GM21367 (cell line): ENCODE measurements at regions not wholly inside any gene's neighbourhood (a gene's known extent, or its start where the extent isn't known, plus 50 kb on each side); places are given as distances from the start of the nearest gene placed in this dataset.
"Not testable (repeated sequence)": the region's sequence is repeated elsewhere in the genome, so short reads cannot be mapped to it uniquely, and the experiment has no call there.

Experiments
- ATAC-seq: cut with Tn5 transposase; IDR thresholded peaks from one replicate; pipeline ENCODE4 v1.9.1; 2021; ENCODE audit not compliant: unreplicated experiment

DNA sequence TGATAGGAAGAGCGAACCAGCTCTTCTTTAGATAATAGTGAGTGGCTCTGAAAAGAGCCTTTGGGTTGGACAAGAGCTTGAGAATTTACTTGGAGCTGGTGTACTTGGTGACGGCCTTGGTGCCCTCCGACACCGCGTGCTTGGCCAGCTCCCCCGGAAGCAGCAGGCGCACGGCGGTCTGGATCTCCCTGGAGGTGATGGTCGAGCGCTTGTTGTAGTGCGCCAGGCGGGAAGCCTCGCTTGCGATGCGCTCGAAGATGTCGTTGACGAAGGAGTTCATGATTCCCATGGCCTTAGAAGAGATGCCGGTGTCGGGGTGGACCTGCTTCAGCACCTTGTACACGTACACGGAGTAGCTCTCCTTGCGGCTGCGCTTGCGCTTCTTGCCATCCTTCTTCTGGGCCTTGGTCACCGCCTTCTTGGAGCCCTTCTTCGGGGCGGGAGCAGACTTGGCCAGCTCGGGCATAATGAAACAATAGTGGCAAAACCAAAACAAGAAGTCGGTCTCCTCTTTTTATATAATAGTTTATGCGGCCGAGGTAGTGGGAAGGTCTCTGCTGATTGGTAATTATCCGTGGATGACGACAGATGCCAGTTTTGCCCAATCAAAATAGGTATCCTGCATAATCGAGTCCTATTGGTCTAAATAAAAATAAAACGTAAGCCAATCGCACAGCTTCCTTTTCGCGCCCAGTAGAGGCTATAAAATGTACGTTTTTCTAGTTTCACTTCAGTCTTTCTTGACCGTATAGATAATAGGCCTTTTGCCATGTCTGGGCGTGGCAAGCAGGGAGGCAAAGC is 104.6 kb downstream of the OR2B2 start:
- peak; percentile 45 for ATAC-seq

DNA sequence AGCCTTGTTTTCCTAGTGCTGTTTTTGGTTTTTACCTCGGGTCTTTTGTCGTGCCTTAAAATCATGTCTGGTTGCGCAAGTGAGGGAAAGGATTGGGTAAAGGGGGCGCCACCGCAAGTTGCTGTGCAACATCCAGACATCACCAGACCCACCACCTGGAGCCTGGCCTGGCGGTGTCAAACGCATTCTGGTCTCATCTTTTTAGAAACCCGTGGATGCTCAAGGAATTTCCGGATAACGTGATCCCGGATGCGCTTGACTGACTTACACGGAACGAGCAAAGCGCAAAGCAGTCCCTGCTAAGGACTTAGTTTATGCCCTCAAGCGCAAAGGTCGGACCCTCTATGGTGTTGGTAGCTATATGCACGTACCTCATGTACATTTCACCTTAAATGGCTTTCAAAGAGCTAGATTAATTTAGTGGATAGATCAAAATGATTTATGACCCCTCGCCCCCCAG is 105.2 kb downstream of the OR2B2 start:
- ATAC-seq: no peak

DNA sequence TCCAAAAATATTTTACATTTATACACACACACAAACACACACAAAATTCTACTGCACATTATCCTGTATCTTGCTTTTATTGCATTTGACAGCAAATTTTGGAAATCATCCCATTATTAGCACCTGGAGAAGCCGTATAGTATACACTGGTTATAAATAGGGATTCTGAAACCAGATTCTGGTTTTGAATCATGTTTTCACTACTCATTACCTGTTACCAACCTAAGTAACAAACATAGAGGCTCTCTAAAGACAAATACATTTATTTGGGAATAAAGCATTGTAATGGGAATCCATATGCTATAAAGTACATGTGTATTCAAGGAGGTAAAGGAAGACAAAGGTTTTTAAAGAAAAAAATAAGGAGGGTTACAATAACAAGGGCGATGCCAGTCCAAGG is 106.8 kb downstream of the OR2B2 start:
- no peak for ATAC-seq

DNA sequence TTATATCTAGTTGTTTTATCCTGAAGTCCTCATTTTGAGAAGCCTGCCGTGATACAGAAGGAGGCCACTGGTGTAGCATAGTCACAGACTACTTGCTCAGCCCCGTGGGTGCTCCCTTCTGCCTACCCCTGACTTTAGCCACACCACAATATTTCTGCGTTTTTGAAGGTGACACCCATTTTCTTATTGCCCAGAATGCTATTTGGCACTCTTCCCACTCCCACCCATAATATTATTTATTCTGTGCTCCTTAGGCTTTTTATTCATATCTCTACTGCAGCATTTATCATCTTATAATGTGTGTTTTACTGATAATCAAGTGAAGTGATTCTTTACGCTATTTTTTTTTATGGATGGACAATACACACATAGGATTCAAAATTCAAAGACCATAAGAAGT is 107.3 kb downstream of the OR2B2 start:
- ATAC-seq: no peak

DNA sequence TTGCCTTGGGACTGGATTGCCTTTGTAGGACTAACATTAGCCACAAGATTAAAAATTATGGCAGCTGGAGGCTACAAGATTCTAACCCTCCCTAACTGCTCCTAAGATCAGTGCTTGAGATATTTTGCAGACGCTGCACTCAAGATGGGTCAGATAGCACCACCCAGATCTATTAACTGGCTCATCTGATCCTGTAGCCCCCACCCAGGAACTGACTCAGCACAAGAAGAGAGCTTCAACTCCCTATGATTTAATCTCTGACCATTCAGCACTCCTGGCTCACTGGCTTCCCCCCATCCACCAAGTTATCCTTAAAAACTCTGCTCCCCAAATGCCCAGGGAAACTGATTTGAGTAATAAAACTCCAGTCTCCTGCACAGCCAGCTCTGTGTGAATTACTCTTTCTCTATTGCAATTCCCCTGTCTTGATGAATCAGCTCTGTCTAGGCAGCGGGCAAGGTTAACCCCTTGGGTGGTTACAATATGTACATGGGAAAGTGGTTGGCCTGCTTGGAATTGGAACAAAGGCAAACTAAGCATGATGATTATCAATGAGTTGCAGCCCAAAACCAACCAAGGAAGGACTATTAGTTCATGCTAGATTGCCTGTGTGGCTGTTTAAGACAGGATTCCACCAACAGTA is 111.3 kb downstream of the OR2B2 start:
- ATAC-seq: no peak

DNA sequence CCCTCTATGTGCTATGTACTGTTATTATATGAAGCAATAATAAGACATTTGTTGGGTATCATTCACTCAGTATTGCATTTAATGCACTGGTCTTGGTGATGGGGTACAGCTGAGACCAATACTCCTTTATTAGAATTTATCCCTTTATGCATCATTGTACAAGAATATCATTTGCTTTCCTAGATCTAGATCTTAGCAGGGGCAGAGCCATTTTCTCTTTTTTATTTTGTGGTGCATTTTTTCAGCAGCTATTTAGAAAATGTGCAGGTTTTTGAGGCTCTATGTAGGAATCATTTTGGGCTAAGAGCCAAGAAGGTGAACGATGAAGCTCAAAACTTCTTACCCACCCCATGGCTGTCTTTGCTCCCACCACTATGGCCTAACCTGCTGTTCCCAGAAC is 114.2 kb downstream of the OR2B2 start:
- no peak for ATAC-seq

DNA sequence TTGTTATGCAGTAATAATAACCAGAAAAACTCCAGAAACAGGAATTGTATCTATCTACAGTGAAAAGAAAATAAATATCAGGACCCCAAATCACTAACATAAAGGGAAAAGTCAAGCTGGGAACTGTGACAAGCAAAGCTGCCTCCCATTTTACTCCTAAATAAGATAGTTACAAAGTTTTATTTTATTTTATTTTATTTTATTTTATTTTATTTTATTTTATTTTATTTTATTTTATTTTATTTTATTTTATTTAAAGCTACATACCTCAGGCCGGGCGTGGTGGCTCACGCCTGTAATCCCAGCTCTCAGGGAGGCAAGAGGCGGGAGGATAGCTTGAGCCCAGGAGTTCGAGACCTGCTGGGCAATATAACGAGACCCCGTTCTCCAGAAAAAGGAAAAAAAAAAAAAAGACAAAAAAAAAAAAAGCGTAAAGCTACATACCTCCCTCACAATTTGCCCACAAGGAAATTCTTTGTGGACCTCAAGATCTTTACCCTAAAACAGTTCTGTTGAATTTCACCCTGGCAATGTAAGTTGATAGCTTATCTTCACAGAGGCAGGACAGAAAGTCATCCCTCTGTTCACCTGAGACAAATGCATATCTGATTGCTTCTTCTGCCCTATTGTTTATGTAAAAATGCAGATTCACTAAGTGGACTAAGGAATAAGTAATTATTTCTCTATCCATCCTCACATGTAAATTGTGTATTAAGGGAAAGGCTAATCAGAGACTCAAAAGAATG is 115.3 kb downstream of the OR2B2 start:
- ATAC-seq: not testable (repeated sequence)

DNA sequence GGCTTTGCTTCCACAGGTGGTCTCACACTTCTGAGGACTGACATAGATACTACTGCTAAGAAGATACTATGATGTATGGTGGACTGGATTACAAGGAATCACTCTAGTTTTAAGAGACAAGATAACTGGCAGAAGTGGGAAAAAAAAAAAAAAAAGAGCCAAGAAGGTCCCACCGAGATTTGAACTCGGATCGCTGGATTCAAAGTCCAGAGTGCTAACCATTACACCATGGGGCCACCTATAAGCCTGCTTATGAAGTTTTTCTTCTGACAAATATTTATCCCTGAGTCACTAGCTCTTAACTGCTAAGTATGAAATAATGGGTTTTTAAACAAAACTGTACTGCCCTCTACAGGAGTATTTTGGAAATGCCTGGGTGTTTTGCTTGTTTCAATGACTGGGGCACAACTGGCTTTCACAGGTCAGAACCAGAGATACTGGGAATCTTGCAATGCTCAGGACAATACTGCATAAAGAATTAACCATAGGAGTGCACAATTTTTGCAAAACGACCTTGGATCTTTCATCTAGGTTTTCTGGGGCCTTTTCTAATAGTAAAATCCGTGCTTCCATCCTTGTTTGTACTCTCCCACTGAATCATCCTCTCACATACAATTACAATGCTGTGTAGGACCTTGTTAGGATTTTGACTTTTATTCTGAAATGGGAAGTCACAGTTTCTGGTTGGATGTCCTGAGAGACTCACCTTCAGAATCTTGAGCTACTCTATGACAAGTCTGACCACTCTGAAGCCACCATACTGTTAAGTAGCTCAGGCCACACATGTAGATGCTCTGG is 116.3 kb downstream of the OR2B2 start:
- ATAC-seq: peak; percentile 33

DNA sequence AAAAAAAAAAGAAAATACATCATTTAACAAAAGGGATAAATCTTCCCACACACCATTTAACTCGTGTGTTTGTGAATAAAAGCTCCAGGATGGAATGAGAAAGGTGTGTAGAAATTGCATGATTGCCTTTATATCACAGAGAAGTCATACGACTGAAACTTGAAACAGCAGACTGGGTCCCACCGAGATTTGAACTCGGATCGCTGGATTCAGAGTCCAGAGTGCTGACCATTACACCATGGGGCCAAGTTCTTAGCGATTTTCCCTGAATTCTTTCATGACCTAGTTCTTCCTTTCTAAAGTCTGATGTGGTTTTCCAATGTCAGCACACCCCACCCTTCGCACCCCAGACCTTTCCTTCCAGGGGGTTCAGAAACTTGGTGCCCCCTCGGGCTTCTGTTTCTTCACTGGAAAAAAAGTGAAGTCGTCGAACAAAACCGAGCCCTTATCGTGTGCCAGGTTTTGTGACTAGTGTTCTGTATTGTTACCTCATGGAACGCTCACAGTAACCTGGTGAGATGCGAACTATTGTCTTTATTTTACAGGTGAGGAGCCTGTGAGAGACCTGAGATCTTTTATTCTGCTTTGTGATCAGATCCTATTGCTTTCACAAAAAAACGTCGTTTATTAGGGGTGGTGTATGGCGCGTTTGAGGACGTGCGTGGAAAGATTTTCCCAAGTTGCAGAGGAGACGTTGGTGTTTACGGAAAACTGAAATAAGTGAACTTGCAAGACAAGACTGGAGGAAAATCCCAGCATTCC is 120.8 kb downstream of the OR2B2 start:
- ATAC-seq: no peak

DNA sequence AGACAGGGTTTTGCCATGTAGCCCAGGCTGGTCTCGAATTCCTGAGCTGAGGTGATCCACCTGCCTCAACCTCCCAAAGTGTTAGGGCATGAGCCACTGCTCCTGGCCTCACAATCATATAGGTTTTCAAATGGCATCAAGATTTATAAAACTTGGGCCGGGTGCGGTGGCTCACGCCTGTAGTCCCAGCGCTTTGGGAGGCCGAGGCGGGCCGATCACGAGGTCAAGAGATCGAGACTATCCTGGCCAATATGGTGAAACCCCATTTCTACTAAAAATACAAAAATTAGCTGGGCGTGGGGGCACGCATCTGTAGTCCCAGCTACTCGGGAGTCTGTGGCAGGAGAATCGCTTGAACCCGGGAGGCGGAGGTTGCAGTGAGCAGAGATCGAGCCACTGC is 123.8 kb downstream of the OR2B2 start:
- not testable (repeated sequence) for ATAC-seq

DNA sequence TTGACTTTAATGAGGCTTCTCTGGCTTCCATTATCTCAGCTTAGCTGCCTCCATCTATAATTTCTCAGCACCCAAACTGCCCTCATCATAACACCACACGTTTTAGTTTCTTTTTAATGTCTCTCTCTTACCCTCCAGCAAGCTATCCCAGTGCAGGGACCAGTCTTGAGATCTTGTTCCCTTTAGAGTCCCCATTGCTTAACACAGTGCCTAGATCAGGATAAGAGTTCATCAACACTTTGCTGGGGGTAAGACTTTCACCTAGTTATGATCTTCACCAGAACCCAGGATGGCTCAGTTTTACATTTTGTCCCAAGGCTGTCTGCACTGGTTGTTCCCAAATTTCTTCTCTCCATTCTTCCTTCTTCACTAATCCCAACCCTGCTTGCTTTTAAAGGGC is 126.1 kb downstream of the OR2B2 start:
- no peak for ATAC-seq

DNA sequence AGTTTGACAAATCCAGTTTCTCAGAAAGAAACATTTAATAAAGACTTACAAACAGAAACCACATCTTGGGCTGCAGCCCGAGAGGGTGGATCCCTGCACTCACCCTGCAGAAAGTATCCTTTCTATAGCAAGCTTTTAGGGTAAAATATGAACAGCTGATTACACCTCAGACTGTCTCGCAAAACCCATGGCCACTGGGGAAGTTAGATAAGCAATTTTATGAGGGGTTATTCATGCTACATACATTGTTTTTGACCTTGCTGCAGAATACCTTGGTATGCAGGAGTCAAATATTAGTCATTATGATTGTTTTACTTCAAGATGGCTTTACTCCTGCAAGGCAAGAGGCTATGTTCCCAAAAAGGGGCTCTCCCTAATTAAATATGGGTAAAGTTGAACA is 126.9 kb downstream of the OR2B2 start:
- no peak for ATAC-seq

DNA sequence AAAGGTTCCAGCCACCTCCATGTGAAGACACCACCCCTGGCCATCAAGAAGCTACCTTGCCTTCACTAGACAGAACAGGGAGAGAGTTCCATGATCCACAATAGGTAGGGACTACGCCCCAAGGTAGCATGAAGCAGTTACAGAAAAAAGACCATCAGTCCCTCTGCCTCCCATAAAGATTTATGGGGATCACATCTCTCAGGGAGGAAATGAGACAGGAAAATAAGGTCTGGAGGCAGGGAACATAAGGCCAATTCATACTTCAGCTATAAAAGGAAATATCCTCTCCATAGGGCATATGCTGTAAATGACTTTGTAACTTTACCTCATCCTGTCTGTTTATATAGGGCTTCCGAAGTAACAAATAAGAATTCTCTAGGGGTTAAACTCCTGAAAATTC is 129.4 kb downstream of the OR2B2 start:
- ATAC-seq: no peak

DNA sequence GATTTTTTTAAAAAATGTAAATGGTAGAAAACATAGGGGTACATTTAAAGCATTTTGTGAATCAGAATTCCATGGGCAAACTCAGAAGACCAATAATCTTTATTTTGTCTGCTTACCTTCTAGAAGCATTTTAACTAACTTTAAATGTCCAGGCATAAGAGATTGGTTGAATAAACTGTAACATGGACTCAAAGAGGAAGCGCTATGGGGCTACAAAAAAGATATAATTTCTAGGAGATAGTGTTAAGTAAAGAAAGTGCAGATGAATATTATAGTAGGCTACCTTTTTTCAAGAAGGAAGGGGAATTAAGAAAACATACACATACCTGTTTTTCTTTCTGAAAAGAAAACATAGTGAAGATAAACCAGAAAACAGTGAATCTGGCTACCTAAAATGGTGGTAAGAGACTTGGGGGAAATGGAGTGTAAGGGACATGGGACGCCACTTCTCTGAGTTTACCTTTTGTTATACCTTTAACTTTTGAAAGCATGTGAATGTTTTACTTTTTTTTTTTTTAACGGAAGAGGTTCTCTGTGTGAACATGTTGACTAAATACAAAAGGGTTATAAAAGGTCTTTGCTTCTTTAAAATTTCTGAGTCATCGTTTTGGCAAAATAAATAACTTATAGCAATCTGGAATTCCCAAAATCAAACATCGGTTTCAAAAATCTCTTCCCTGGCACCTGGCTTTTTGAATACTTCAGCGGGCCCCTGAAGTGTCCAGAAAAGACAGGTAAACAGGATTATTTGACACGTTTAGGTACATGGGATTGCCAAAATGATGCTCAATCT is 133.4 kb downstream of the OR2B2 start:
- no peak for ATAC-seq

DNA sequence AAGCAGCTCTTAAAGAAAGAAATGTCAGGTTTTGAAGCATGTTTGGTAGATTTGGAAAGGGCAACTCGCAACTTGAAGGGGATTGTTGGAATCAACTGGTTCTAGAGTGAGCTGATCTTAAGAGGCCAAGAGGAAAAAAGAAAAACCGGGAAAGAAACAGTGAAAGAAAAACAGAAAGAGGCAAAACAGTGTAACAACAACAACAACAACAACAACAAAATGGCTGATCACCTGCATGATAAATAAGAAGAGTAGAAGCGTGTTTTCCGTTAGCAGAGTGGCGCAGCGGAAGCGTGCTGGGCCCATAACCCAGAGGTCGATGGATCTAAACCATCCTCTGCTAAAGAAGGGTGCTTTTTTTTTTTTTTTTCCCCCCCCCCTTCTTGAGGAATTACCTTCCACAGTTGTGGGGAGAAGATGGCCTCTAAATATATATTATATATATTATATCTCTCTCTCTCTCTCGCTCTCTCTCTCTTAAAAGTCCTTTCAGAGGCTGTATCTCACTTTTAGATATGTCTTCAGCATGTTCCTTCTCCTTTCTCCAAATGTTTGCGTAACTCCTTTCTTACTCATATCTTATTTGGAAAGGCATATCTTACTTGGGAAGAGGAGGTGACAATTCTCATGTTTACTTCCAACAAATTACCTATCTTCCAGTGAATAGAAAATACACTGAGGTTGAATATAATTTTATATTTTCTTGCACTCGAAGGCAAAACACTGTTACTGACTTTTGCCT is 134.4 kb downstream of the OR2B2 start:
- no peak for ATAC-seq

DNA sequence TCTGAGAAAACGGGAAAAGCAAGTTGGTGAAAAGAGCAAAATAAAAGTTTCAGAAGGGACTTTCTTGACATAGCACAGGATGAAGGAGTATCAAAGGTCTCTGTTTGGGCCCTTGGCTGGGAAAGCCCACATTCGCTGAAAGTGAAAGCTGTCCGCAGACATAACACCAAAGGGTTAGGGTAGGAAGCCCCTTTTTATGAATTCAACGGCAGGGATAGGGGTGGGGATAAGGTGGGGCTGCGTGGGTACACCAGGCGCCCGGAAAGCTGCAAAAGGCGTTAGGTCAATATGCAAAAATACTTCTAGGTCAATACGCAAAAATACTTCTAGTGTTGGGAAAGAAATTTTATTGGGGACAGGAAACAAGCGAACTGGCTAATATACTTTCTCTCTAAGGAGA is 135.1 kb downstream of the OR2B2 start:
- ATAC-seq: no peak

DNA sequence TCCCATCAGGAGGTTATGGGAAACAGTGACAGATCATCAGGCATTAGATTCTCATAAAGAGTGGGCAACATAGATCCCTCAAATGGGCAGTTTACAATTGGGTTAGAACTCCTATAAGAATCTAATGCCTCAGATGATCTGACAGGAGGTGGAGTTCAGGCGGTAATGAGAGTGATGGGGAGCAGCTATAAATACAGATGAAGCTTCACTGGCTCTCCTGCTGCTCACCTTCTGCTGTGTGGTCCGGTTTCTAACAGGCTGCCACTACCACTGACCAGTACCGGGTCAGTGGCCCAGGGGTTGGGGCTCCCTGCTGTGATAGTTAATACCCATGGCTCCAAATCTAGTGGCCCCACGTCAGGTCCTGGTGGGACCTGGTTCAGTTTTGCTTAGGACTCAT is 135.7 kb downstream of the OR2B2 start:
- no peak for ATAC-seq

DNA sequence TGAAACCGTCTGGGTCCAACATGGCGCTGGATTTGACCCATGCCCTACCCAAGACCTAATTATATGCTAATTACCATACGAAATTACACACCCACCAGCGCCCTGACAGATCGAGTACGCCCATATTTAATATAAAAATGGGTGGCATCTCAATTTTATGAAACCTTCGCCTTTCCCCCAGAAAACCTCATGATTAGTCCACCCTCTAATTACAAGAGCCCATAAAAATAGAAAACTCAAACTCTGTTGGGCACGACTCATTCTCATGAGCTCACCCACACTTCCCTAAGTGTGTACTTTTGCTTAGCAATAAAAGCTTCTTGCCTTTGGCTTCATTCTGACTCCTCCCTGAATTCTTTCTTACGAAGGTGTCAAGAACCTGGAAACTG is 136.4 kb downstream of the OR2B2 start:
- no peak for ATAC-seq
